Hepatocyte (in vitro differentiated cells): ENCODE measurements at regions not wholly inside any gene's neighbourhood (a gene's known extent, or its start where the extent isn't known, plus 50 kb on each side); places are given as distances from the start of the nearest gene placed in this dataset.
A peak's percentile ranks its signal among the peaks of the same experiment; 100 is the strongest.

Experiments
- DNase-seq: peaks from one replicate; pipeline ENCODE4 v3.0.0-alpha.2; 2016; ENCODE audit warnings: low spot score
- H2AFZ ChIP-seq: fragments of 200-600 bp; sonication (generic); 2 replicates; pipeline ENCODE4 v1.6.0; 2016; ENCODE audit warnings: antibody characterized with exemption, mild to moderate bottlenecking
- H3K27ac ChIP-seq: fragments of 200-600 bp; sonication (generic); 2 replicates; pipeline ENCODE4 v1.5.1; 2016; ENCODE audit warnings: mild to moderate bottlenecking
- H3K27me3 ChIP-seq: fragments of 200-600 bp; sonication (generic); 2 replicates; pipeline ENCODE4 v1.6.1; 2016
- H3K36me3 ChIP-seq: fragments of 200-600 bp; sonication (generic); replicated peaks from 2 replicates; pipeline ENCODE4 v1.5.1; 2016; ENCODE audit warnings: low read depth; ENCODE audit not compliant: insufficient read depth
- H3K4me1 ChIP-seq: fragments of 200-600 bp; sonication (generic); 2 replicates; pipeline ENCODE4 v1.5.1; 2016; ENCODE audit warnings: mild to moderate bottlenecking, moderate library complexity; ENCODE audit not compliant: insufficient read depth
- H3K4me2 ChIP-seq: fragments of 200-600 bp; sonication (generic); 2 replicates; pipeline ENCODE4 v1.6.0; 2016
- H3K4me3 ChIP-seq: fragments of 200-600 bp; sonication (generic); 2 replicates; pipeline ENCODE4 v1.5.1; 2016; ENCODE audit warnings: mild to moderate bottlenecking
- H3K79me2 ChIP-seq: fragments of 200-600 bp; sonication (generic); 2 replicates; pipeline ENCODE4 v1.6.0; 2017; ENCODE audit warnings: mild to moderate bottlenecking
- H3K9me2 ChIP-seq: fragments of 200-600 bp; sonication (generic); replicated peaks from 2 replicates; pipeline ENCODE4 v1.6.0; 2017; ENCODE audit warnings: mild to moderate bottlenecking; ENCODE audit not compliant: insufficient read depth
- H3K9me3 ChIP-seq: fragments of 200-600 bp; sonication (generic); 2 replicates; pipeline ENCODE4 v1.5.1; 2016; ENCODE audit warnings: low read depth, mild to moderate bottlenecking
- H4K20me1 ChIP-seq: fragments of 200-600 bp; sonication (generic); 2 replicates; pipeline ENCODE4 v1.6.0; 2016; ENCODE audit warnings: mild to moderate bottlenecking; ENCODE audit not compliant: insufficient read depth, poor library complexity, severe bottlenecking
- EZH2 ChIP-seq: fragments of 200-600 bp; sonication (generic); IDR thresholded peaks from 2 replicates; pipeline ENCODE4 v1.6.1; 2016; ENCODE audit warnings: antibody characterized with exemption, mild to moderate bottlenecking, borderline replicate concordance
- EZH2phosphoT487 ChIP-seq: fragments of 200-600 bp; sonication (generic); IDR thresholded peaks from one replicate; pipeline ENCODE4 v1.6.1; 2018; ENCODE audit warnings: antibody characterized with exemption, mild to moderate bottlenecking, low read depth, moderate library complexity; ENCODE audit not compliant: unreplicated experiment, severe bottlenecking
- WGBS: methylation state at CpG from one replicate; pipeline ENCODE4 v1.1.6; 2016; ENCODE audit warnings: low lambda C conversion rate; ENCODE audit errors: missing lambda C conversion rate; 5-methylcytosine and 5-hydroxymethylcytosine counted together
- TF ChIP-seq, protein P1 (sequence below): fragments of 200-600 bp; sonication (generic); IDR thresholded peaks from 2 replicates; pipeline ENCODE4 v1.5.1; 2016; ENCODE audit warnings: antibody characterized with exemption, mild to moderate bottlenecking; ENCODE audit not compliant: poor library complexity

DNA sequence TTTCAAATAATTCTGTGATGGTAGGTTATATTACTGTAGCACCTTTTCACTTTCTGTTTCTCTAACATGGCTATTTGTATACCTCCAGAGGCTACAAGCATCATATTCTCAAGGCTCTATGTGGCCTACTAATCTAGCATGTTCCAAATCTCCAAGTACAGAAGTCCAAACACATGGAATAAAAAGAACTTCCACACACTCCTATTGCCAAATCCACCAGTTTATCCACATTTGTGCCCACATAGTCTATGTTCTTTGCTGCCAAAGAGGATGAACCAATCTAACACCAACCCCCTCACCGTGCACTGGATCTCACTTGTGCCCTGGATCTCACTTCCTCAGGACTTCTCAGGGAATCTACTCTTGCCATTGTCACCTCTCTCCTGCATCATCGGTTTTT is 247.3 kb upstream of the RBBP8 start:
- H3K27me3 ChIP-seq, result no peaks in the 10 kb centered on the region
- peaks cover 29% of the 10 kb centered on the region for H3K4me1 ChIP-seq
- H3K9me2 ChIP-seq, result no peaks in the 10 kb centered on the region
- no peaks in the 10 kb centered on the region for H3K36me3 ChIP-seq
- no peak overlapping the region for H2AFZ ChIP-seq
- no peaks in the 10 kb centered on the region for H3K79me2 ChIP-seq
- H3K9me3 ChIP-seq, result no peaks in the 10 kb centered on the region
- no peak overlapping the region for H3K4me2 ChIP-seq
- DNase-seq, result no peak
- TF ChIP-seq EZH2phosphoT487, result no peak
- H3K27ac ChIP-seq, result no peak overlapping the region
- H4K20me1 ChIP-seq, result no peaks in the 10 kb centered on the region
- WGBS, result 81% methylated on average over 2 of the region's 2 CpGs
- no peak overlapping the region for H3K4me3 ChIP-seq

DNA sequence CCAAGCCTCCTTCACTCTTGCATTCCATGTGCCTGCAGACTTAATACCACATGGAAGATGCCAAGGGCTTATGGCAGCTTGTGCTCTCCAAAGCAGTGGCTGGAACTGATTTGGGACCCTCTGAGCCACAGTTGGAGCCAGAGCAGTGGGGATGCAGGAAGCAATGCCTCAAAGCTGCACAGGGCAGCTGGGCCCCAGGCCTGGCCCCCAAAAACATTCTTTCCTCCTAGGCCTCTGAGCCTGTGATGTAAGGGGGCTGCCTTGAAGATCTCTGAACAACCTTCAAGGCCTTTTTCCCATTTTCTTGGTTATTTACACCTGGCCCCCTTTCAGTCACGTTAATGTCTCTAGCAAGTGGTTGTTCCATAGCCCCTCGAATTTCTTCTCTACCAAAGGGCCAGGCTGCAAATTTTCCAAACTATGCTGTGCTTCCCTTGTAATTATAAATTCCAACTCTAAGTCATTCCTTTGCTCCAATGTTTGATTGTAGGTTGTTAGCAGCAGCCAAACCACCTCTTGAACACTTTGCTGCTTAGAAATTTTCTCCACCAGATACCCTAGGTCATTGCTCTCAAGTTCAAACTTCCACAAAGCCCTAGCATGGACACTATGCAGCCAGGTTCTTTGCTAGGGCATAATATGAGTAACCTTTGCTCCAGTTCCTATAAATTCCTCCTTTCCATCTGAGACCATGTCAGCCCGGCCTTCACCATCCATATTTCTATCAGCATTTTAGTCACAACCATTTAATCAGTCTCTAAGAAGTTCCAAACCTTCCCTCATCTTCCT is 245.0 kb upstream of the RBBP8 start:
- 59% methylated on average over 3 of the region's 3 CpGs for WGBS
- no peak for DNase-seq
- Histone ChIP-seq H3K4me1 (peaks cover 29% of the 10 kb centered on the region), H4K20me1 (no peaks in the 10 kb centered on the region), H3K9me2 (no peaks in the 10 kb centered on the region), H3K36me3 (no peaks in the 10 kb centered on the region), H3K9me3 (no peaks in the 10 kb centered on the region), H3K27me3 (no peaks in the 10 kb centered on the region), H3K4me2 (no peak overlapping the region), H3K27ac (no peak overlapping the region), H2AFZ (no peak overlapping the region), H3K79me2 (no peaks in the 10 kb centered on the region), H3K4me3 (no peak overlapping the region)
- no peak for TF ChIP-seq EZH2phosphoT487

DNA sequence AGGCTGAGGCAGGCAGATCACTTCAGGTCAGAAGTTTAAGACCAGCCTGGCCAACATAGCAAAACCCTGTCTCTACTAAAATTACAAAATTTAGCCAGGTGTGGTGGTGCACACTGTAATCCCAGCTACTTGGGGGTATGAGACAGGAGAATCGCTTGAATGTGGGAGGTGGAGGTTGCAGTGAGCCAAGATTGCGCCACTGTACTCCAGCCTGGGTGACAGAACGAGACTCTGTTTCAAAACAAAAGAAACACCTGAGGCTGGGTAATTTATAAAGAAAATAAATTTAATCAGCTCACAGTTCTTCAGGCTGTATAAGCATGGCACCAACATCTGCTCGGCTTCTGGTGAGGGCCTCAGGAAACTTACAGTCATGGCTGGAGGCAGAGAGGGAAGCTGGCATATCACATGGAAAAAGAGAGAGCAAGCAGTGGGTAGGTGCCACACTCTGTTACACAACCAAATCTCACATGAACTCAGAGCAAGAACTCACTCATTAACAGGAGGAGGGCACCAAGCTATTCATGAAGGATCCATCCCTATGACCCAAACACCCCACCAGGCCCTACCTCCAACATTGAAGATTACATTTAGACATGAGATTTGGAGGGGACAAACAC is 244.1 kb upstream of the RBBP8 start:
- no peak for DNase-seq
- Histone ChIP-seq H3K4me1 (peaks cover 28% of the 10 kb centered on the region), H3K79me2 (no peaks in the 10 kb centered on the region), H3K27me3 (no peaks in the 10 kb centered on the region), H3K36me3 (no peaks in the 10 kb centered on the region), H3K27ac (peak overlapping the region; percentile 90), H3K9me3 (no peaks in the 10 kb centered on the region), H4K20me1 (no peaks in the 10 kb centered on the region), H3K4me2 (no peak overlapping the region), H3K4me3 (no peak overlapping the region), H2AFZ (no peak overlapping the region), H3K9me2 (no peaks in the 10 kb centered on the region)
- 94% methylated on average over 4 of the region's 4 CpGs for WGBS
- TF ChIP-seq, protein P1, sequence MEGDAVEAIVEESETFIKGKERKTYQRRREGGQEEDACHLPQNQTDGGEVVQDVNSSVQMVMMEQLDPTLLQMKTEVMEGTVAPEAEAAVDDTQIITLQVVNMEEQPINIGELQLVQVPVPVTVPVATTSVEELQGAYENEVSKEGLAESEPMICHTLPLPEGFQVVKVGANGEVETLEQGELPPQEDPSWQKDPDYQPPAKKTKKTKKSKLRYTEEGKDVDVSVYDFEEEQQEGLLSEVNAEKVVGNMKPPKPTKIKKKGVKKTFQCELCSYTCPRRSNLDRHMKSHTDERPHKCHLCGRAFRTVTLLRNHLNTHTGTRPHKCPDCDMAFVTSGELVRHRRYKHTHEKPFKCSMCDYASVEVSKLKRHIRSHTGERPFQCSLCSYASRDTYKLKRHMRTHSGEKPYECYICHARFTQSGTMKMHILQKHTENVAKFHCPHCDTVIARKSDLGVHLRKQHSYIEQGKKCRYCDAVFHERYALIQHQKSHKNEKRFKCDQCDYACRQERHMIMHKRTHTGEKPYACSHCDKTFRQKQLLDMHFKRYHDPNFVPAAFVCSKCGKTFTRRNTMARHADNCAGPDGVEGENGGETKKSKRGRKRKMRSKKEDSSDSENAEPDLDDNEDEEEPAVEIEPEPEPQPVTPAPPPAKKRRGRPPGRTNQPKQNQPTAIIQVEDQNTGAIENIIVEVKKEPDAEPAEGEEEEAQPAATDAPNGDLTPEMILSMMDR, result no peak
- TF ChIP-seq EZH2 (no peak), EZH2phosphoT487 (no peak)

DNA sequence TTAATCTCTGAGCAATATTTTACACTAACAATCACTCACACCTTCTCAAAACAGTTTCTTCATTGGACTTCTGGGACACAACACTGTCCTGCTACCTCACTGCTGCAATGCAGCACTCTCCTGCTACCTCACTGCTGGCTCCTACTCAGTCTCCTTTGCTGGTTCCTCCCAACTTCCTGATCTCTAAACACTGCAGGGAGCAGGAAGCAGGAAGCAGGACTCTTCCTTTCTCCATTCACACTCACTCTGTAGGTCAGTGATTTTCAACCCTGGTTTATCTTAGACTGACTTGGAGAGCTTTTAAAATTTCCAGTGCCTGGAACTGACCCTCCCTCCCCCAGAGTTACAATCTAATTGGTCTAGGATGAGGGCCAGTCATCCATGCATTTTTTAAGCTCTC is 243.4 kb upstream of the RBBP8 start:
- H3K9me3 ChIP-seq, result no peaks in the 10 kb centered on the region
- H3K27me3 ChIP-seq, result no peaks in the 10 kb centered on the region
- H3K36me3 ChIP-seq, result no peaks in the 10 kb centered on the region
- TF ChIP-seq, protein P1, result no peak
- no peak for TF ChIP-seq EZH2
- no peak for TF ChIP-seq EZH2phosphoT487
- H3K4me2 ChIP-seq, result no peak overlapping the region
- H3K79me2 ChIP-seq, result no peaks in the 10 kb centered on the region
- H3K9me2 ChIP-seq, result no peaks in the 10 kb centered on the region
- H3K4me1 ChIP-seq, result peaks cover 21% of the 10 kb centered on the region
- DNase-seq, result no peak
- no peaks in the 10 kb centered on the region for H4K20me1 ChIP-seq
- H2AFZ ChIP-seq, result no peak overlapping the region
- no peak overlapping the region for H3K4me3 ChIP-seq
- peak overlapping the region; percentile 90 for H3K27ac ChIP-seq
